CD4-positive, alpha-beta T cell treated with Interleukin-1 beta for 1 hour (primary cell): ENCODE measurements at regions not wholly inside any gene's neighbourhood (a gene's known extent, or its start where the extent isn't known, plus 50 kb on each side); places are given as distances from the start of the nearest gene placed in this dataset.

Experiments
- DNase-seq, 2 donors: peaks; one replicate each; pipeline ENCODE4 v3.0.0-alpha.2; 2020 to 2022

- DNase-seq, result no peak
These were observed 200.7 kb downstream of the MYCN start for GRCh38 chr2:16140771-16141640.

GRCh38 chr2:16139663-16140615 is 199.6 kb downstream of the MYCN start:
- DNase-seq, result no peak

DNA sequence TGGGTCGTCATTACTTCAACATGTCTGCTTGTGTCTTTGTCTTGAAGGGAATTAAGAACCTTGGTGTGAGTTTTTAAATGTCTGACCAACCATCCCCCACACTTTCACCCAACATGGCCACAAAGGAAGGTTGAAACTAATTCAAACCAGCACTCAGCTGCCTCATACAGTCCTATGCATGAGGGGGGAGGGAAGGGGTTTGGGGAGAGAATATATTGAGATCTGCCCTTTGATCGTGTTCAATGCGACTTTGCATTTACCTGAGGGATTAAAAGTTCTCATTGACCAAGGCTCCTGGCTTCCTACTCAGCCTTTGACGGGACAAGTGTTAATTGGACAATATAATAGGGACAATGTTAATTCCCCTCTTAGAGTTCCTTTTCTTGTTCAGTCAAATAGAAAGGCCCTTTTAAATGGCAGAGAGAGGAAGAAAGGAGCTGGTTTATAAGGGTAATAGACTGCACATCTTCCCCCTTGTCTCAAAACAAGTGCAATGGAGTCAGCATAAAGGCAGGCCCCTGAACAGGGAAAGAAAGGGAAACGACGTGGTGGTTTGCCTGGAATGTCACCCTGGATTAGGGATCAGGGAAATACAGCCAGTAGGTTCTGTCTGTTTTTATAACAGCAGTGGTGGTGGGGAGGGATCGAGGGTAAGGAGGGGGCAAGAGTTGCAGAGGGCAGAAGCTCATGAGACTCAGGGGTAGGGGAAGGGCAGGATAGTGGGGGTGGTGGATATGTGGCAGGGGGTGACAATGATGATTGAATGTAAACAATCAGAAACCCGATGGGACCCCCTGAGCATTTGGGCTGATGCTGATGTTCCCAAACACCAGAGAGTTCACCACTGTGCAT is 198.7 kb downstream of the MYCN start:
- no peak for DNase-seq

DNA sequence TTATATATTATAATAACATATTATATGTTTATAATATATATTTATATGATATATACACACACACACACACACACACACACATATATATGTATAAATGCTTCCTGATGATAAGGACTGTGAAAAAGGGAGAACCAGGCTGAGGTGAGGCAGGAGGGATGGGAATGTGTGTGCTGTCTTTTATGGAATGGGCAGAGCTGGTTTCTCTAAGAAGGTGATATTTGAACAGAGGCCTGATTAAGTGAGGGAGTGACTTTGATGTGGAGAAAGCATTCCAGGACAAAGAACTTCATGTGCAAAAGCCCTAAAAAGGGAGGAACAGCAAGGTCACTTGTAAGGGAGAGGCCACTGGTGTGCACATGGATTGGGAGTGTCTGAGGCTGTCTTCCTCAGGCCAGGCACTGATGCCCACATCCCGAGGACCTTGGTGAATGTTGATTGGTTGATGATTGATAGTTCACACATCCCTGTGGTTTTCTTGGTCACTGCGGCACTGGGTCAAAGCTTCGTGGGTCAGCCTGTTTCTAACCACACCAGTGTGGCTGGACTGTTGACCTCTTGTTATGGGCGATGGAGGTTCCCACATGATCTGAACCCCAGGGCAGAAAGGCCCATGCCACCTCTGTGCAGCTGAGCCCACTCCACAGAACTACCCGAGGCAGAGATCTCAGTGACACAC is 196.9 kb downstream of the MYCN start:
- no peak for DNase-seq

- no peak for DNase-seq
These were observed 196.2 kb downstream of the MYCN start for GRCh38 chr2:16136461-16137035.

GRCh38 chr2:16135913-16136310 is 195.6 kb downstream of the MYCN start:
- no peak for DNase-seq

DNA sequence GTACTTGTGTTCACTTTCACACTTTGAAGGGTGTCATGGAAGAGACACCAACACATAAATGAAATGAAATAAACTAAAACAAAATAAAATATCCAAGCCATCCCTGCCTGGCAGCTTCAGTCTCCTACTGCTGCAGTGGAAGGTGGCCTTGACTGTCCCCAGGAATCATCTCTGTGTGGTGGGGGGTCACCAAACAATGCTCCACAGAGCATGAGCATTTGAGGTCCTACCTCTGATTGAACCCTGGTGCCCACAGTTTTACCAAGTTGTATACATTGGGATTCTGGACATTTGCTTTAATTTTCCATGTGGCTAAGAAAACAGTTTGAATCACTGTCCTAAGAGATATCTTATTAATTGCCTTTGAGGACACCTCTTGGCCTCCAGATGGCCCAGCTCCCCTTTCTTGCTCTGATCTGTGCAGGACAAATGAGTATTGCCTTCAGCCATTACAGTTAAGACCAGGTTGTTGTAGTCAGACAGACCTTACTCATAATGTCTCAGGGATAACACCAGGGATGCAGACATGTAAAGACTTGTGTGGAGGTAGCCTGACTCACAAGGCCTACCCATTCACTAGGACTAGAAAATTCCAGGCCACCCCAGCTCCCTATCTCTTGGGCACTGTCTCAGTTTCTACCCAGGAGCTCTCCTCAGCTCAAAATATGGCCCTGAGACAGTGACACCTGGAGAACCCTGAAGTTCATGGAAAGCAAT is 195.0 kb downstream of the MYCN start:
- DNase-seq, result no peak

GRCh38 chr2:16134436-16135165 is 194.3 kb downstream of the MYCN start:
- DNase-seq, result no peak

GRCh38 chr2:16130906-16131400 is 190.6 kb downstream of the MYCN start:
- no peak for DNase-seq

GRCh38 chr2:16130541-16130880 is 190.2 kb downstream of the MYCN start:
- DNase-seq, result no peak

DNA sequence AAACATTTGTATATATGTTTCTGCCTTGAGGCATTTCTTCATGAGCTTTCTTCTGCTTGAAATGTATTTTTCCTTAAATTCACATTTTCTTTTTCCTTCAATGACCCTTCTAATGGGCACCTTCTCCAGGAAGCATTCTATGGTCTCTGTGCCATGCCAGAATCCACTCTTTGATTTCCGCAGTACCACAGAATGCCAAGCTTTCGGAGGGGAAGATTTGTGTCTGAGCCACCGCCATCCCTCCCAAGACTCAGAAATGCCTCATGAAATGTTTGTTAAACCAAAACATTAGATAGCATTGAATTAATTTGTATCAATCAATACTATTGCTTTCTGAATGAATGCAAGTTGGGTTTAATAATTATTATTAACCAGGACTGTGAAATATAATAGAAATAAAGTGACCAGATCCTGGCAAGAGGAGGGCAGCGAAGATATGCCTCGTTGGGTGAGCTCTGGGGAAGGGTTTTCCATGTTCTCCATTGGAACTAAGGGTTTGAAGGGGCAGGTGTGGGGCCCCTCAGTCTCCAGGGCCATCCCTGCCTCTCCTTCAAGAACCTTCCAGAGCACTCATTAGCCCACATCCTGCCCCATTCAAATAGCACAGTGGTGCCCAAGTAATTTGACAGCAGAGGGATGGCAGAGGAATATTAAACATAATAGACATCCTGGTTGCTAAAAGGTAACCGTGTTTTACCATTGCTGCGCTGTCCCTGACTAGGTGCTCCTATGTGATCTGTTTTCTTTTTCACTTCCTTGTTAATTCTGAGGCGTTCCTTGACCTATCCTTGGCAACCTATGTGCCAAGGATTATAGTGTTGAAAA is 189.6 kb downstream of the MYCN start:
- no peak for DNase-seq

- no peak for DNase-seq
These were observed 188.6 kb downstream of the MYCN start for GRCh38 chr2:16128746-16129610.

GRCh38 chr2:16127958-16128357 is 187.6 kb downstream of the MYCN start:
- DNase-seq, result no peak

GRCh38 chr2:16127276-16127940 is 187.1 kb downstream of the MYCN start:
- DNase-seq, result no peak

DNA sequence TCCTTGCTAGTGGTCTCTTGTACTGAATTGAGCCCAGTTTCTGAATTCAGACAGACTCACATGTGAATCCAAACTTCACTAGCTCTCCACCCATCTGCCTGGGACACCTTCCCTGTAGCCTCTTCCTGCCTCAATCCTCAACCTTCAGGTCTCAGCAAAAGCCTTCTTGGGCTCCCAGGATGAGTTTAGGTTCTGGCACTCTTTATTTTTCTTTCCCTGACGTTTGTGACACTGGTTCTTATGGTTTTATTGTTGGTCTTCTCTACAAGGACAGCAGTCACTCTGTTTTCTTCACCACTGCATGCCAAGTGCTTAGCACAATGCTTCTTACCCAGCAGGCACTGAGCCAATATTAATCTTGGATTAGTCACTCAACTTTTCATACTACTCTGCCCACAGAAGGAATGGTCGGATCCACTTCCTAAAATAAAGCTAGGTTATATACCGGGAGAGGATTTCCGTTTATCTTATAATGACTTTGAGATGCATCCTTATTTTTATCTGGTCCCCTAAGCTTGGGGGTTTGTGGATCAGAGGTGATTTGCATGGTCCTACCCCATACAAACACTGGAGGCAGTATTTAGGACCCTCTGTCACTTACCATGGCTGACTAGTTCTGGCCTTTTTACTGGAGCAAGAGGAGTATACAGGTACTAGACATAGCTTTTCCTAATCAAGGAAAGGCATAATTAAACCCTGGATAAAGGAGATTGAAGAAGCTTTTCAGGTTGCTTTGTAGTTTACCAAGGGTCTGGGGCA is 186.3 kb downstream of the MYCN start:
- no peak for DNase-seq

DNA sequence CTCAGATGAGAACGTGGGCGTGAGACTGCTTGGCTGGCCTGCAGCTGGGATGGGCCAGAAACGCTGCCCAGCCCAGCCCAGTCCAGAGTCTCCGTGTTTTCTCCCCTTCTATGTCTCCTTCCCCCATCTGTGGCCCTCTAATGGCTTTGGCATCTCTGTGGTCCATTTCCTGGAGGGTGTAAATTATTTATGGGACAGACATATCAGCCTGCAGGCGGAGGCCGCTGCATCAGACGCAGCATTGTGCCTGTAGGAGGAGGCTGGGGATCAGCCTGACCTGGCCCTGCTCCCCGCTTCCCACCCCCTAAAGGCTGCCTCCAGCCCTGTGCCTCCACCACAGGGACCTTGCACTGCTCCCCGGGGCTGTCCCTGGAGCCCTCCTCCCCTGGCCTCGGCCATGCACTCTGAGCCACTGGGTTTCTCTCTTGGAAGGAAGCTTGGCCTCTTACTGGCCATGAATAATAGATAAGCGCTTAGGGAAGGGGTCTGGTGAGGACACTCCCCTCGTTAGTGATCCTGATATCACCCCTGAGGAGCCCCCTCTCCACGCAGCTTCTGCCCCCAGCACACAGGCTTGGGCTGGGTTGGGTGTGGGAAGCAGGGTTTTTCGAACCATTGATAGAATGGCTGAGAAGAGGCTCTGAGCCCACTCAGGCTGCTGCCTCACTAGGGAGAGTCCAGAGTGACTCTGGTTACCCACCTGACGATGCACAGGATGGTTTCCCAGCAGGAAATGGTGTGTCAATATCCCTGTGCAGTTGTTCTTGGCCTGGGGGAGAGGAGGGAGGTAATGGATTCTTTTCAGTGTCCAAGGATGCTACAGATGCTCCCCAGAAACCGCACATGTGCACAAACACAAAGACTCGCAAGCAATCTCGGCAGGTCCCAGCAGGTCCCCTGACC is 185.5 kb downstream of the MYCN start:
- DNase-seq, result no peak
